Left ventricle myocardium inferior (tissue), 1 donor: ENCODE measurements at regions not wholly inside any gene's neighbourhood (a gene's known extent, or its start where the extent isn't known, plus 50 kb on each side); places are given as distances from the start of the nearest gene placed in this dataset.

Experiments
- DNase-seq: peaks from one replicate; pipeline ENCODE4 v3.0.0-alpha.2; 2020
- H3K27ac ChIP-seq: fragments of 200-600 bp; replicated peaks from 2 replicates; pipeline ENCODE4 v1.8.0; 2021
- H3K27me3 ChIP-seq: fragments of 200-600 bp; 2 replicates; pipeline ENCODE4 v1.8.0; 2021; ENCODE audit warnings: low read depth
- H3K36me3 ChIP-seq: fragments of 200-600 bp; 2 replicates; pipeline ENCODE4 v1.8.0; 2021
- H3K4me1 ChIP-seq: fragments of 200-600 bp; 2 replicates; pipeline ENCODE4 v1.8.0; 2021
- H3K4me3 ChIP-seq: fragments of 200-600 bp; 2 replicates; pipeline ENCODE4 v1.8.0; 2021; ENCODE audit warnings: mild to moderate bottlenecking, moderate library complexity
- H3K9me3 ChIP-seq: fragments of 200-600 bp; replicated peaks from 2 replicates; pipeline ENCODE4 v1.8.0; 2021
- CTCF ChIP-seq: fragments of 200-600 bp; IDR thresholded peaks from 2 replicates; pipeline ENCODE4 v1.8.0; 2021; ENCODE audit warnings: antibody characterized with exemption, mild to moderate bottlenecking, borderline replicate concordance
- intact Hi-C: fragments of 100-400 bp; cut with micrococcal nuclease; formaldehyde crosslinking; loops from one replicate; pipeline ENCODE4 v1.11.0; 2022
- donor health status: DM: no; HTN: yes; CAD: no; lungs with severe emphysema.

- no peak for TF ChIP-seq CTCF
- no peaks in the 10 kb centered on the region for H3K36me3 ChIP-seq
- H3K9me3 ChIP-seq, result peaks cover 7% of the 10 kb centered on the region
- no peak for DNase-seq
- intact Hi-C loops, result no loop called here
- H3K27me3 ChIP-seq, result no peaks in the 10 kb centered on the region
- H3K4me3 ChIP-seq, result no peak overlapping the region
- H3K4me1 ChIP-seq, result no peaks in the 10 kb centered on the region
- H3K27ac ChIP-seq, result no peak overlapping the region
Observed at GRCh38 chr13:50740052-50740741, 103.3 kb downstream of the DLEU7 start.

GRCh38 chr13:50742353-50742752 is 101.1 kb downstream of the DLEU7 start:
- TF ChIP-seq CTCF, result no peak
- H3K27me3 ChIP-seq, result no peaks in the 10 kb centered on the region
- DNase-seq, result no peak

GRCh38 chr13:50742968-50743367 is 100.5 kb downstream of the DLEU7 start:
- TF ChIP-seq CTCF, result no peak

More at GRCh38 chr13:50742353-50742752, 101.1 kb downstream of the DLEU7 start:
- Histone ChIP-seq H3K27ac (no peak overlapping the region), H3K9me3 (peaks cover 7% of the 10 kb centered on the region), H3K36me3 (no peaks in the 10 kb centered on the region), H3K4me1 (no peaks in the 10 kb centered on the region), H3K4me3 (no peak overlapping the region)
- intact Hi-C loops, result no loop called here

GRCh38 chr13:50744116-50744660 is 99.3 kb downstream of the DLEU7 start:
- TF ChIP-seq CTCF, result no peak
- H3K27ac ChIP-seq, result no peak overlapping the region
- no peak for DNase-seq
- H3K9me3 ChIP-seq, result peaks cover 7% of the 10 kb centered on the region
- no peaks in the 10 kb centered on the region for H3K4me1 ChIP-seq
- H3K27me3 ChIP-seq, result no peaks in the 10 kb centered on the region
- H3K4me3 ChIP-seq, result no peak overlapping the region
- intact Hi-C loops, result no loop called here
- no peaks in the 10 kb centered on the region for H3K36me3 ChIP-seq

More at GRCh38 chr13:50742968-50743367, 100.5 kb downstream of the DLEU7 start:
- no peak for DNase-seq
- H3K27me3 ChIP-seq, result no peaks in the 10 kb centered on the region
- intact Hi-C loops, result no loop called here
- H3K36me3 ChIP-seq, result no peaks in the 10 kb centered on the region
- no peaks in the 10 kb centered on the region for H3K4me1 ChIP-seq
- no peak overlapping the region for H3K4me3 ChIP-seq
- H3K27ac ChIP-seq, result no peak overlapping the region
- H3K9me3 ChIP-seq, result peaks cover 7% of the 10 kb centered on the region

GRCh38 chr13:50745542-50746115 is 97.9 kb downstream of the DLEU7 start:
- intact Hi-C loops, result no loop called here
- no peak for DNase-seq
- Histone ChIP-seq H3K4me1 (no peaks in the 10 kb centered on the region), H3K9me3 (peaks cover 13% of the 10 kb centered on the region), H3K27ac (no peak overlapping the region), H3K27me3 (no peaks in the 10 kb centered on the region), H3K36me3 (no peaks in the 10 kb centered on the region), H3K4me3 (no peak overlapping the region)
- TF ChIP-seq CTCF, result no peak
